ENCODE measurements at regions not wholly inside any gene's neighbourhood (a gene's known extent, or its start where the extent isn't known, plus 50 kb on each side); places are given as distances from the start of the nearest gene placed in this dataset.

DNA sequence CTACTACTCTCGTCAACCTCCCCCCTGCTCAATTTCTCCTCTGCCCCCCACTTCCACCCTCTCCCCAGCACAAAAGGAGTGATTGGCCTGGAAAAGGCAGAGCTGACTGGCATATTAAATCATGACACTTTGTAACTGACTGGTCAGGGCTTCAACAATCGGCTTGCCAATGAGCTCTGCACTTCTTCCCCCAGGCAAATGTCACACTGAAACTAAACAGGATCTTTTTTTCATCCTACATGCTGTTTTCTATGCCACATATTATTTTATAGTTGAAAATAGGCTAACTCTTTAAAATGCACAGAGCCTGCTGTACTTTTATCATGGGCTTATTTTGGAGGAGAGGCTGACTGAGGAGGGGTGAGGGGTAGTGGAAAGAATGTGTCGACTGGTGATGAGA, 295.2 kb downstream of the TCF7L2 start:
- no peaks in the 10 kb centered on the region for H3K9me3 ChIP-seq (ENCODE audit: control insufficient read depth, insufficient read depth, low read depth, low read length)
- no peaks in the 10 kb centered on the region for H3K27me3 ChIP-seq (ENCODE audit: control insufficient read depth, insufficient read depth, low read length)
- DNase-seq (ENCODE audit: low read depth in 2 of 2): no peak
- no peaks in the 10 kb centered on the region for H3K4me1 ChIP-seq (ENCODE audit: control insufficient read depth, extremely low read depth, insufficient read depth, low read length)
- no peaks in the 10 kb centered on the region for H3K79me2 ChIP-seq (ENCODE audit: control insufficient read depth, insufficient read depth, low read length)
- no peak overlapping the region for H3K9ac ChIP-seq (ENCODE audit: insufficient read depth, low read length)
- H3K27ac ChIP-seq (ENCODE audit: insufficient read depth, low read length): no peak overlapping the region
- H4K20me1 ChIP-seq (ENCODE audit: control insufficient read depth, extremely low read depth, insufficient read depth, low read length): no peaks in the 10 kb centered on the region
- no peak overlapping the region for H3K4me2 ChIP-seq (ENCODE audit: extremely low read depth, insufficient read depth, low read length)
- H2AFZ ChIP-seq (ENCODE audit: low read length): no peak overlapping the region
- H3K4me3 ChIP-seq (replicated peaks in 1 of 4; ENCODE audit: control extremely low read depth in 1 of 4, insufficient read depth in 1 of 4, low read depth in 3 of 4, low read length in 4 of 4): no peak overlapping the region
- H3K36me3 ChIP-seq (ENCODE audit: control insufficient read depth, insufficient read depth, low read length): no peaks in the 10 kb centered on the region
- TF ChIP-seq, protein P1, sequence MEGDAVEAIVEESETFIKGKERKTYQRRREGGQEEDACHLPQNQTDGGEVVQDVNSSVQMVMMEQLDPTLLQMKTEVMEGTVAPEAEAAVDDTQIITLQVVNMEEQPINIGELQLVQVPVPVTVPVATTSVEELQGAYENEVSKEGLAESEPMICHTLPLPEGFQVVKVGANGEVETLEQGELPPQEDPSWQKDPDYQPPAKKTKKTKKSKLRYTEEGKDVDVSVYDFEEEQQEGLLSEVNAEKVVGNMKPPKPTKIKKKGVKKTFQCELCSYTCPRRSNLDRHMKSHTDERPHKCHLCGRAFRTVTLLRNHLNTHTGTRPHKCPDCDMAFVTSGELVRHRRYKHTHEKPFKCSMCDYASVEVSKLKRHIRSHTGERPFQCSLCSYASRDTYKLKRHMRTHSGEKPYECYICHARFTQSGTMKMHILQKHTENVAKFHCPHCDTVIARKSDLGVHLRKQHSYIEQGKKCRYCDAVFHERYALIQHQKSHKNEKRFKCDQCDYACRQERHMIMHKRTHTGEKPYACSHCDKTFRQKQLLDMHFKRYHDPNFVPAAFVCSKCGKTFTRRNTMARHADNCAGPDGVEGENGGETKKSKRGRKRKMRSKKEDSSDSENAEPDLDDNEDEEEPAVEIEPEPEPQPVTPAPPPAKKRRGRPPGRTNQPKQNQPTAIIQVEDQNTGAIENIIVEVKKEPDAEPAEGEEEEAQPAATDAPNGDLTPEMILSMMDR (conservative IDR thresholded peaks at IDR 0.05 in 1 of 2, IDR thresholded peaks at IDR 0.05 in 1 of 2; ENCODE audit: low read depth in 1 of 2, low read length in 2 of 2): no peak
- TF ChIP-seq EZH2 (IDR thresholded peaks at IDR 0.05; ENCODE audit: low read length, missing control alignments): no peak

DNA sequence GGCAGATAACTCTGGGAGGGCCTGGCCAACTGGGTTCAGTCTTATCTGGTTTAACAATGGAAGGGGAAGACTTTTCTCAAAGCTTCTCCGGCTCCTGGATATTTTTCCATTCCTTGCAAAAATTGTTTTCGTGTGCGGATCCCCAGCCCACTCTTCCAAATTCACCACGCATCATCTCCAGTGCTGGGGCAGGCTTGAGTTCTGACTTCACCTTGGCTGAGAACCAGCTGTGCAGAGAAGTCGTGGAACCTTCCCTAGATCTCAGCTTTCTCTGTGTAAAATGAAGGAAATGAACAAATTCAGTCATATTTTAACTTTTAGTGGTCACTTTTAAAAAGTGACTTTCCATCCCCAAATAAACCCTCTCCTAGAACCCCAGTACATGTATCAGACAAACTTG, 297.0 kb downstream of the TCF7L2 start:
- no peak for TF ChIP-seq EZH2 (IDR thresholded peaks at IDR 0.05; ENCODE audit: low read length, missing control alignments)
- TF ChIP-seq, protein P1 (conservative IDR thresholded peaks at IDR 0.05 in 1 of 2, IDR thresholded peaks at IDR 0.05 in 1 of 2; ENCODE audit: low read depth in 1 of 2, low read length in 2 of 2): no peak
- DNase-seq (ENCODE audit: low read depth in 2 of 2): no peak
- H3K36me3 ChIP-seq (ENCODE audit: control insufficient read depth, insufficient read depth, low read length): no peaks in the 10 kb centered on the region
- H2AFZ ChIP-seq (ENCODE audit: low read length): no peak overlapping the region
- no peak overlapping the region for H3K4me3 ChIP-seq (replicated peaks in 1 of 4; ENCODE audit: control extremely low read depth in 1 of 4, insufficient read depth in 1 of 4, low read depth in 3 of 4, low read length in 4 of 4)
- H3K27ac ChIP-seq (ENCODE audit: insufficient read depth, low read length): no peak overlapping the region
- H3K79me2 ChIP-seq (ENCODE audit: control insufficient read depth, insufficient read depth, low read length): no peaks in the 10 kb centered on the region
- H4K20me1 ChIP-seq (ENCODE audit: control insufficient read depth, extremely low read depth, insufficient read depth, low read length): no peaks in the 10 kb centered on the region
- no peak overlapping the region for H3K9ac ChIP-seq (ENCODE audit: insufficient read depth, low read length)
- H3K4me1 ChIP-seq (ENCODE audit: control insufficient read depth, extremely low read depth, insufficient read depth, low read length): no peaks in the 10 kb centered on the region
- H3K9me3 ChIP-seq (ENCODE audit: control insufficient read depth, insufficient read depth, low read depth, low read length): no peaks in the 10 kb centered on the region
- H3K4me2 ChIP-seq (ENCODE audit: extremely low read depth, insufficient read depth, low read length): no peak overlapping the region
- H3K27me3 ChIP-seq (ENCODE audit: control insufficient read depth, insufficient read depth, low read length): no peaks in the 10 kb centered on the region

DNA sequence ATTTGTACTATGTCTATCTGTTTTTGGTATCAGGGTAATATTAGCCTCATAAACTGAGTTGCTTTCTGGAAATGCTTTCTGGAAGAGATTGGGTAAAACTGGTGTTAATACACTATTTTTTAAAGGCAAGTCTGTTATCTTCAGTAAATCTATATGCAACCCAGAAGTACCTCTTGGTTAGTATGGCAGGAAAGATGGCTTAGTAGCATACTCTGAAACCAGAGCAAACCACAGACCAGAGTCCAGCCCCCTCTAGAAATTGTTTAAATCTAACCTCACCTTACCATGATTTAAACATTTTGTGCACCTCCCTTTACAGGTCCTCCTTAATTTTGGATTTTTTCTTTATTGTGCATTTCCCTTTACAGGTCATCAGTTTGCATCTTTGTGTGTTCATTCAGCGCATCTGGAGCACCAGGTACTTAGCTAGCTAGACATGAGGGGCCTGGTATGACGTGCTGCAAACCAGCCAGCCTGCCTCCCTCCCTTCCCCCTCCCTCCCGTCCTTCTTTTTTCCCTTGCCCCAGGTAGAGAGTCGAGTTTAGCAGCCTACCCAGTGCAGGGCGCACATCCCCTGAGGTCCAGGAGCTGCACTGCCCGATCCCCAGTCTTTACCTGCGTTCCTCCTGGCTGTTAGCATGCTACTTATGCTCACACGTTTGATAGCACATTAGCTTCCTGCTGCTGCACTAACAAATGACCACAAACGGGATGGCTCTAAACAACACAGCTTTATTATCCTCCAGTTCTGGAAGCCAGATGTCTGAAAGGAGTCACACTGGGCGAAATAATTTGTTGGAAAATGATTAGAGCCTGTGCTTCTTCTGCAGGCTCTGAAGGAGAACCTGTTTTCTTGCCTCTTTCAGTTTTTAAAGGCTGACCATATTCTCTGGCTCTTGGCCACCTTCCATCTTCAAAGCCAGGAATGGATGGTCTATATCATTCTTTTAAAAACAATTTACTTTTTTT, 299.9 kb upstream of the HABP2 start:
- Histone ChIP-seq H2AFZ (ENCODE audit: low read length) (no peak overlapping the region), H3K4me1 (ENCODE audit: control insufficient read depth, extremely low read depth, insufficient read depth, low read length) (no peaks in the 10 kb centered on the region), H3K79me2 (ENCODE audit: control insufficient read depth, insufficient read depth, low read length) (no peaks in the 10 kb centered on the region), H3K27ac (ENCODE audit: insufficient read depth, low read length) (no peak overlapping the region), H4K20me1 (ENCODE audit: control insufficient read depth, extremely low read depth, insufficient read depth, low read length) (no peaks in the 10 kb centered on the region), H3K4me2 (ENCODE audit: extremely low read depth, insufficient read depth, low read length) (no peak overlapping the region), H3K27me3 (ENCODE audit: control insufficient read depth, insufficient read depth, low read length) (no peaks in the 10 kb centered on the region), H3K36me3 (ENCODE audit: control insufficient read depth, insufficient read depth, low read length) (no peaks in the 10 kb centered on the region), H3K4me3 (replicated peaks in 1 of 4; ENCODE audit: control extremely low read depth in 1 of 4, insufficient read depth in 1 of 4, low read depth in 3 of 4, low read length in 4 of 4) (no peak overlapping the region), H3K9me3 (ENCODE audit: control insufficient read depth, insufficient read depth, low read depth, low read length) (no peaks in the 10 kb centered on the region), H3K9ac (ENCODE audit: insufficient read depth, low read length) (no peak overlapping the region)
- DNase-seq (ENCODE audit: low read depth in 2 of 2): no peak
- TF ChIP-seq, protein P1 (conservative IDR thresholded peaks at IDR 0.05 in 1 of 2, IDR thresholded peaks at IDR 0.05 in 1 of 2; ENCODE audit: low read depth in 1 of 2, low read length in 2 of 2): no peak
- no peak for TF ChIP-seq EZH2 (IDR thresholded peaks at IDR 0.05; ENCODE audit: low read length, missing control alignments)

Data from fibroblast of lung (primary cell).